ENCODE measurements at regions not wholly inside any gene's neighbourhood (a gene's known extent, or its start where the extent isn't known, plus 50 kb on each side); places are given as distances from the start of the nearest gene placed in this dataset.

- intact Hi-C loops (cut with DNase I; ENCODE audit: low total_unique reads), result no loop called here
- Histone ChIP-seq H3K27ac (no peak overlapping the region), H3K9me3 (no peaks in the 10 kb centered on the region), H3K4me1 (no peaks in the 10 kb centered on the region), H3K36me3 (ENCODE audit: low read depth, missing control alignments) (no peaks in the 10 kb centered on the region), H3K4me3 (no peak overlapping the region), H3K27me3 (no peaks in the 10 kb centered on the region)
- no peak for DNase-seq
- 78 to 86% methylated on average over 2 of the region's 2 CpGs for WGBS, 2 donors
- TF ChIP-seq CTCF (IDR thresholded peaks at IDR 0.05) (no peak), POLR2A (IDR thresholded peaks at IDR 0.05) (no peak)
These were observed 251.3 kb upstream of the ATP5MC3 start for GRCh38 chr2:175432793-175433192.

- TF ChIP-seq POLR2A (IDR thresholded peaks at IDR 0.05) (no peak), CTCF (IDR thresholded peaks at IDR 0.05) (no peak)
- no peak overlapping the region for H3K27ac ChIP-seq
- no peaks in the 10 kb centered on the region for H3K36me3 ChIP-seq (ENCODE audit: low read depth, missing control alignments)
- no peak overlapping the region for H3K4me3 ChIP-seq
- DNase-seq, result no peak
- WGBS, 2 donors, result 79 to 81% methylated on average over 5 of the region's 5 CpGs
- no peaks in the 10 kb centered on the region for H3K27me3 ChIP-seq
- H3K9me3 ChIP-seq, result no peaks in the 10 kb centered on the region
- intact Hi-C loops (cut with DNase I; ENCODE audit: low total_unique reads), result no loop called here
- H3K4me1 ChIP-seq, result no peaks in the 10 kb centered on the region
These were observed 250.5 kb upstream of the ATP5MC3 start for GRCh38 chr2:175432021-175432420.

- H3K9me3 ChIP-seq, result no peaks in the 10 kb centered on the region
- no peak for DNase-seq
- H3K27ac ChIP-seq, result no peak overlapping the region
- H3K4me3 ChIP-seq, result no peak overlapping the region
- no peak for TF ChIP-seq POLR2A (IDR thresholded peaks at IDR 0.05)
- TF ChIP-seq CTCF (IDR thresholded peaks at IDR 0.05), result no peak
- H3K36me3 ChIP-seq (ENCODE audit: low read depth, missing control alignments), result no peaks in the 10 kb centered on the region
- H3K4me1 ChIP-seq, result no peaks in the 10 kb centered on the region
- 56 to 58% methylated on average over 4 of the region's 4 CpGs for WGBS, 2 donors
- intact Hi-C loops (cut with DNase I; ENCODE audit: low total_unique reads), result no loop called here
- no peaks in the 10 kb centered on the region for H3K27me3 ChIP-seq
These were observed 249.8 kb upstream of the ATP5MC3 start for GRCh38 chr2:175431101-175431946.

- no peak overlapping the region for H3K27ac ChIP-seq
- DNase-seq, result no peak
- no peaks in the 10 kb centered on the region for H3K36me3 ChIP-seq (ENCODE audit: low read depth, missing control alignments)
- H3K27me3 ChIP-seq, result no peaks in the 10 kb centered on the region
- no peaks in the 10 kb centered on the region for H3K9me3 ChIP-seq
- WGBS, 2 donors, result 65 to 76% methylated on average over 1 of the region's 1 CpG
- no peak overlapping the region for H3K4me3 ChIP-seq
- TF ChIP-seq POLR2A (IDR thresholded peaks at IDR 0.05) (no peak), CTCF (IDR thresholded peaks at IDR 0.05) (no peak)
- intact Hi-C loops (cut with DNase I; ENCODE audit: low total_unique reads), result no loop called here
- no peaks in the 10 kb centered on the region for H3K4me1 ChIP-seq
These were observed 248.7 kb upstream of the ATP5MC3 start for GRCh38 chr2:175430236-175430635.

Data from testis (tissue), 2 donors.